ENCODE measurements at regions not wholly inside any gene's neighbourhood (a gene's known extent, or its start where the extent isn't known, plus 50 kb on each side); places are given as distances from the start of the nearest gene placed in this dataset.

DNA sequence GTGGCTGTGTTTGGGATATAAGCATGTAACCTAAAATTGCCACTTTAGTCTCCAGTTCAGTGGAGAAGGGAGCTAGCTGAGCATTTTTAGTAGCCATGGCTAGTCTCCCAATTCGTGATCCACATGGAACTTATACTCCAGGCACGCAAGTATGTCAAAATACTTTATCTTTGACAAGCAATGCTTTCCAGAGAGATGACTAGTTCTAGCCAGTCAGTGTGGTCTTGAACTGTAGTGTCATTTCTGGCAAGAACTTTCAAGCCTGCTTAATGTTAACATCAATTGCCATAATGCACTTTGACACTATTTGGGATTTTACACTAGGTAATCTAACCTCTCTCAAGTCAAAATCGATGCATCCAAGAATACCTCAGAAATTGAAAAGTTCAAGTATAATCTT is 660.0 kb downstream of the PTPRC start:
- DNase-seq, result no peak

GRCh38 chr1:199301472-199302217 is 662.8 kb downstream of the PTPRC start:
- DNase-seq, result no peak

DNA sequence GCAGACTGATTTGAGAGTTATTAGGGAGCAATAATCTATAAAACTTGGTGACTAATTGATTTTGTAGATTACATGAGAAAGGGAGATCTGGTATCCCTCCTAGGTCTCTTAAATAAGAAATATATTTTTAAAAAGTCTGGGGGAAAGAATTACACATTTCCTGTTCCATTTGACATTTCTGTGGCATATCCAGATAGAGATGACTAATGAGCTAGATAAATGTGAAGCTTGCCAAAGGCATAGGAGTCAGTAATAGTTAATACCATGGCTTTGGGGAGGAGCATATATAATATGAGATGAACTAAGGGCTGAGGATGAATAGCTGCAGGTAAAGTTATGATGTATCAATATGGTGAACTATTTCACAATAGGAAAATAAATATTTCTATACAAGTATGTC is 663.7 kb downstream of the PTPRC start:
- no peak for DNase-seq

GRCh38 chr1:199303035-199303434 is 664.2 kb downstream of the PTPRC start:
- DNase-seq, result no peak

DNA sequence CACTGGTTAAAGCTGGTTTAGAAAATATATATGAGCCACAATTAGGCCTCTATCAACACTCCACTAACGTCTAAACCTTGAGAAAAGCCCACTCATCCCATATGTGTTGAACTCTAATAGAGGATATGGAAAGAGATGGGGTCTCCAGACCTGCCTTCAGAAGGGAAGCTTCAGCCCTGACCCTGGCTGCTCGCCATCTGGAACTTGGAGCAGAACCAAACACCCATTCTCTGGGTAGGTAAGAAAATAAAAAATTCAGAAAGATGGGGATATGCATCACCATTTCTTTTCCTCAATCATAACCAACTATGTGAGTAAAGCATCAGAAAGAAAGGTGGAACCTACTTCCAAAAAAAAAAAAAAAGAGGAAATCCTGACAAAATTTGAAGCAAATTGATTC is 666.2 kb downstream of the PTPRC start:
- no peak for DNase-seq

DNA sequence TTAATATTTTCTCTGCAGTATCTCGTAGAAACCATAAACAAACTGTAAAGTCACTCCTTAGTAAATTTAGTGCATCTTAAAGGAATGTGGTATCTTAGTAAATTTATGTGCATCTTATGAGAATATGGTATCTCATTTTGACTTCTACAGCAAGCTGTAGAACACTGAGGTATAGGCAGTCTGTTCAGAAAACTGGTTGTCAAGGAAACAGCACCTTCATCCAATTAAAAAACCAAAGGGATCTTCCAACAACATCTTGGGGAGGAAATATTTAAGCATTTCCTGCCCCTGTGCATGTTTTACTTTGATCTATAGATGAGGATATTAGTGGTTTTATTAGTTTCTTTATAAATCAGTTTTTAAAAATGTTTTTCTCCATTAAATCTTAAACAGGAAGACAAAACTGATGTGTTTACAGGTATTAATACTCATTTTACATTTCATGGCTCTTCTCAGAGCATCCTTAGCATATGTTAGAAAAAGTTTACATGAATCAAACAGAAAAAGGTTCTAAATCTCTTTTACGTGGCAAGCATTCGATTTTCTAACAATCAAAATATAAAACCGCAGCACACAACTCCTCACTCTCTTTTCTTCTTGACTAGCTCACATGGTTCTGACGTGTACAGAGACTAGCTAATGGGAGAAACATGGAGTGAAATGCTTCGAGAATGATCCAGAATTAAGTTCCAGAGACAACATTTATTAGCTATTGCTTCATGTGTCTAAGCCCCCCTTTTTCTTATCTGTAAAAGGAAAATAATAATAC is 668.8 kb downstream of the PTPRC start:
- DNase-seq, result no peak

- DNase-seq, result no peak
These were observed 669.6 kb downstream of the PTPRC start for GRCh38 chr1:199308349-199308846.

DNA sequence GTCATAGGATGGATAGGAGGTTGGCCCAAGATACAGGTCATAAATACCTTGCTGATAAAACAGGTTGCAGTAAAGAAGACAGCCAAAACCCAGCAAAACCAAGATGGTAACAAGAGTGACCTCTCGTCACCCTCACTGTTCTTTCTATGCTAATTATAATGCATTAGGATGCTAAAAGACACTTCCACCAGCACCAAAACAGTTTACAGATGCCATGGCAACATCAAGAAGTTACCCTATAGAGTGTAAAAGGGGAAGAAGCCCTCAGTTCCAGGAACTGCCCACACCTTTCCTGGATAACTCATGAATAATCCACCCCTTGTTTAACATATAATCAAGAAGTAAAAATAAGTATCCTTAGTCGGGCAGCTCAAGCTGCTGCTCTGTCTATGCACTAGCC is 671.9 kb downstream of the PTPRC start:
- no peak for DNase-seq

DNA sequence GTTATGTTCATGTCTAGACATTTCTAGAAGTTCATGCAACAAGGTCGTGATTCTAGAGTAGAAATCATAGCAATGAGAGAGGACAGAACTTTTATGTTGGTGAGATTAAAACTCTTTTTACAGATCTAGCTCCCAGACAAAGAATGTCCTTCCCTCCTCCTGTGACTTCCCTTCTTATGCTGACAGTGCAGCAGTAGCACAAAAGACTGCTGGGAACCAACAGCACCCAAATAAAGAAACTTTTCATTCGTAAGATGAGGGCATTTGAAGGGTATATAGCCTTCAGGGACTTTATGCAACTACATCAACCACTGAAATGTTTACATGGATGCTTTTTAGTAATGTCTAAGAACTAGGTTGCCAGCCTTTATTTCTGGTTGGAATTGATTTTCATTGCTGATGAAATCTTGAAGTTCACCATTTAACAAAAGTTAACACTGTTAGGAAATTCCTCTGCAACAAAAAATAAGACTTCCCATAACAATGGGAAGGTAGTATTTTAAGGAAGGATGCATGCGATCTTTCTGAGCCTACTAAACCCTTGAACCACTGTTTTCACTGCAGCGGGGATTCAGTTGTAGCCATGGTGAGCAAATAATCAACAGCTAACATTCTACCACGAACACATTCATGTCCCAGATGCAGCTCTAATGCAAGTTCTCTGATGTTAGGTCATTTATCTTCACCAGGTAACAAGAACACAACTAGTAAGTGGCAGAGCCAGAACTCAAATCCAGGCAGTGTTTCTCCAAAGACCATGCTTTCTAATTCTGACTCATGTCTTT is 672.8 kb downstream of the PTPRC start:
- DNase-seq, result no peak

DNA sequence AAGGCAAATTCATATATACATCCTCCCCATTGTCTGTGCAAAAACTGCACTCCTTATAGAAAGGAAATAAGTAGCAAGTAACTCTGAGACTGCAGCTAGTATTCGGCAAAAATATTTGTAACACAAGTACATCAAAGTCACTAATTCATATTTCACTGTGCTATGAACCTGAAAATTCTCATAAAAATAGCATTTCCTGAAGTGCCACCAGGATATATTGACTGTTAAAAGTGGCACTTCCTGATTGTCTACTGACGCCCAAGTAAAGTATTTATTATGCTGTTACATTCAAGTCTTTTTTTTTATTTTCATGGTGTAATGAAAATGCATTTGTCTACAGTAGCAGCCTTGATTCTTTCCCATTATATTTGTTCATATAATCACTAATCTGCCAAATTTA is 673.8 kb downstream of the PTPRC start:
- DNase-seq, result no peak

DNA sequence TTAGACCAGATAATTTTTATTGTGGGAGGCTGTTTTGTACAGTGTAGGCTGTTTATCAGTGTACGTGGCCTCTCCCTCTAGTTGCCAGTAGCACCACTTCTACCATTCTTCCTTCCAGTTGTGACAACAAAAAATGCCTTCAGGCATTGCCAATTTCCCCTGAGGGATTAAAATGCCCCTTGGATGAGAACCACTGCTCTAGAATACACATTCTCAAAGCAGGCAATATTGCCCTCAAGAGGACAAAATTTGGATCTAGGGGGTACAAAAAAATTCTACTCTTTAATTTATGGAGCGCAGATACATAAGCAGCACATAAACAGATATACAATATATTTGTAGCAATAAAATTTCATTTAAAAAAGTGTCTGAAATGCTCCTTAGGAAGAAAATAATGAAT is 674.6 kb downstream of the PTPRC start:
- no peak for DNase-seq

DNA sequence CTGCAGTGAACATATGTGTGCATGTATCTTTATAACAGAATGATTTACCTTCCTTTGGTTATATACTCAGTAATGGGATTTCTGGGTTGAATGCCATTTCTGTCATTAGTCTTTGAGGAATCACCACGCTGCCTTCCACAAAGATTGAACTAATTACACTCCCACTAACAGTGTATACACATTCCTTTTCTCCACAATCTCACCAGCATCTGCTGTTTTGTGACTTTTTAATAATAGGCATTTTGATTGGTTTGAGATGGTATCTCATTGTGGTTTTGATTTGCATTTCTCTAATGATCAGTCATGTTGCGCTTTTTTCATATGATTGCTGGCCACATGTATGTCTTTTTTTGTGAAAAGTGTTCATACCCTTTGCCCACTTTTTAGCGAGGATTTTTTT is 680.5 kb downstream of the PTPRC start:
- DNase-seq, result no peak

GRCh38 chr1:199322278-199322677 is 683.4 kb downstream of the PTPRC start:
- no peak for DNase-seq

DNA sequence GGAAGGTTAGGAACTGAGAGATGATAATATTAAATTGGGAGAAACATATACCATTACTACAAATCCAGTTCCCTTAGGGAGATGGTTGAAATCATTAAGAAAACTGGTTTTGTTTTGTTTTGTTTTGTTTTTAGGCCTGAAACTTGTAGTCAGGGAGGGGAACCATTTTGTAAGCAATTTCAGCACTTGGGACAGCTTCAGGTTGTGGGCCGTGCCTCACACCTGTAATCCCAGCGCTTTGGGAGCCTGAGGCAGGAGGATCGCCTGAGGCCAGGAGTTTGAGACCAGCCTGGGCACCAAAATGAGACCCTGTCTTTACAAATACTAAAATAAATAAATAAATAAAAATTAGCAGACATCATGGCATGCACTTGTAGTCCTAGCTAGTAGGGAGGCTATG is 694.3 kb upstream of the NR5A2 start:
- DNase-seq, result no peak

DNA sequence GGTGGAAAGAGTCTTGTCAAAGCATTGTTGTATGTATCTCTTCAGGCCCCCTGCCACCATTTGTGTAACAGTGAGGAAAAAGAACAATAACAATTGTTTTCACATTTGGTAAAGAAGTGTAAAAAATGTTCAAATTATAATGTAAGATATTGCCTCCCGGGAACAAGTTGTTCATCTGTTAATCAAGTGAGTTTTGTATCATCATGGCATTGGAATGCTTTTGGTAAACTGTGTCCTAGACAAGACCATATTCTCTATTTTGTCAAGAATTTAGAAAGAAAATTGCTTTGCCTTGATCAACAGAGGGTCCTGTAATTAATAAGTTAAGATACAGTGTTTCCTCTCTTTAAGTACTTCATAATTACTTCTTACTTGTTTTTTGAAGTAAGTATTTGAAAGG is 692.0 kb upstream of the NR5A2 start:
- no peak for DNase-seq

DNA sequence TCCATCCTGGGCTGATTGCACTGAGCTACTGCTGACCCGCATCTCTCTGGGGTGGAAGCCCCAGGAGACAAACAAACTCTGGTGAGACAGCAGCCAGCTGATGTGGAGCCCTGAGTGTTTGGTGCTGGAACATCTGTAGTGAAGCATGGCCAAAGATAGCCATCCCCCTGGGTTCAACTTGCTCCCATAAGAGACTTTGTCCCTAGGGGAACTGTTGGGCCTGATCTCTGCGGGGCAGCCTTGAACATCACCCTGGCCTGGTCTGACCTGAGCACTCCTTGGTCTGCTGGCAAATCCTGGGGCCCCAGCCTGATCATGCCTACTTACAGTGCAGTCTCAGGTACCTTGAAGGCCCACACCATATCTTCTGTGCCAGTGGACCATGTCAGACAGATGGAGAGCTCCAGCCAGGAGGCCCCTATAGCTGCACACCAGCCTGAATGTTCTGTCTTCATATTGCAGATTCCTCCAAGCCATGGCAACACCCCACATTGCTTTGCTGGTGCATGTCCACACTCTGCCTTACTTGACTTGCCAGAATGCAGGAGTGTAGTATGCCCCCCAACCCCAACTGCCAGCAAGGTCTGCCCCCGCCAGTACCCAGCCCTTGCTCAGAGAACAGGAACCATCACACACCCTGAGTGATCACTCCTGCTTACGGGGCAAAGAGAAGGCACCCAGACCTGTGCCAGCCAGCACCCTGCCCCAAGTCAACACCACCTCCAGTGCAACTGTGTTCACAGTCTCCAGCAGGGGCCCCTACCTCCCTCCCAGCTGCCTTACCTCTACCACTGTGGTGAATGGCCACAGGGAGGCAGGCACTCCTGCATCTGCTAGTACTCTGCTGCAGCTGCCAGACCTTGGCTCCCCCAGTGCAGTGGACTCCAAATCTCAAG is 690.5 kb upstream of the NR5A2 start:
- no peak for DNase-seq

GRCh38 chr1:199338760-199339159 is 688.8 kb upstream of the NR5A2 start:
- DNase-seq, result no peak

DNA sequence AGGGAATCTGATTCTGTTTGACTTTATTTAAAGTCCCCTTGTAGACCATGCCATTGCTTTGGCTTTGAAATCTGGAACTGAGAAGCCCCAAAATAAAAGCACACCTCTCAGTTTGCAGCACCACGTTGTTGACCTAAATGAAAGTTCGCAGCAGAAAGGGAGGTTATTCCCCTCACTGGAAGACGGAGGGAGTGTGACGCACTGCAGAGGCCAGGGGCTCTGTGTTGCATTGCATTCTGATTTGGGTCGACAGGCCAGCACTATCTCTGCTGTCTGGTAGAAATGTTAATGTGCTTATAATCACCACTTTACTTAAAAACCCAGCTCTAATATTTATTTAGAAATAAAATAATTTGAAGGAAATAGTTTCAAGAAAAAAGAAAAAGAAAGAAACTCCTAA is 675.2 kb upstream of the NR5A2 start:
- DNase-seq, result no peak

DNA sequence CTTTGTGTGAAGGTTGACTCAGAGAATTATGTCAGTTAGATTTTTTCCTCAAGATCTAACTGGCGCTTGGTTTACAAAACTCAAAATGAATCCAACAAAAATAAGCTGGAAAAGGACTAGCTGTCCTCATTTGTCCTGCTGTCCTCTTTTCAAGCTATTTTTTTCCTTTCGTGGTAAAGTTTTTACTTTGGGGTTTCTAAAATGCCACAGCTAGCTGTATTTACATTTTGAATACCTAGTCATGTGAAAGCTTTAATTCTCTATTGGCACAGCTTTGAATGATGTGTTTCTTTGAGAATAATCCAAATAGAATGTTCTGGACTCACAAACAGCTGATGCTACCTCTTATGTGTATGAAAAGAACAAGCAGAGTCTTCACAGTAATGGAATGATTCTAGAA is 673.6 kb upstream of the NR5A2 start:
- no peak for DNase-seq

DNA sequence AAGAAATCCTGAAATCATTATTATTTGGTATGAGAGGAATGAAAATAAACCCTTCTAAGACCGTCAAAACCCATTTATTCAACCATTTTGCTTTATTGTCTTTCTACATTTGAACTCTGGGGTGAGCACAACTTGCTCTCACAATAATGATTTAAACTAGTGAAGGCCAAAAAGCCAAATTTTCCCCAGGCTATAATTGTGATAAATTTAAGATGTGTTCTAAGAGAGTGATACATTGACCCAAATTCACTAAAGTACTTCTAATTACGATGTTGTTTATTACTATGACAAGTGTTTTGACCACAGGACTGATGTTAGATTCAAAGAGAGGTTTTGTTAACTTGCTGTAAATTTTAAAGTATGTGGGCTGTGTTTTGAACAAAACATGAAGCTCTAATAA is 670.9 kb upstream of the NR5A2 start:
- DNase-seq, result no peak

DNA sequence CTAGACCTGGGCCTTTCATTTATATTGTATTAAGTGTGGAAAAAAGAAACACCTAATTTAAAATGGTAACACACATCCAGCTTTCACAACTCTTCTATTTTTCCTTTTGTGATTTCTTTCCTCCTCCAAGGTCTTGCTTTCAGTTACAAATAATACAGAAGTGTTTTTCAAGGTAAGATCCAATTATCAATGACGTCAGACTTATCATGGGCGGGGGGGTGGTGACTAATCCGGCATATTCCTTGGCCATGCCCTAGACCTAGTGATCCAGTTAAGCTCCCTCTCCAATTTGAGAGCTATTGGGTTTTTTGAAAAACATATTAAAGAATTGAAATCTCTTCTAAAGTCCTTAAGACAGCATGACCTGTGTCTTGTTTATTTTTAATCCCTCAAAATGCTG is 669.9 kb upstream of the NR5A2 start:
- DNase-seq, result no peak

- DNase-seq, result no peak
These were observed 664.5 kb upstream of the NR5A2 start for GRCh38 chr1:199362996-199363395.

DNA sequence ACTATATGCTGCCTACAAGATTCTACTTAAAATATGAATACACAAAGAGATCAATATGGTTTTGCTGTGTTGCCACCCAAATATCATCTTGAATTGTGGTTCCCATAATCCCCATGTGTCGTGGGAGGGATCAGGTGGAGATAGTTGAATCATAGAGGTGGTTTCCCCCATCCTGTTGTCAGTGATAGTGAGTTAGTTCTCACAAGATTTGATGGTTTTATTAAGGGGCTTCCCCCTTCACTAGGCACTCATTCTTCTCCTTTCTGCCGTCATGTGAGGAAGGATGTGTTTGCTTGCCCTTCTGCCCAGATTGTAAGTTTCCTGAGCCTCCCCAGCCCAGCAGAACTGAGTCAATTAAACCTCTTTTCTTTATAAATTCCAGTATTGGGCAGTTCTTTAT is 654.4 kb upstream of the NR5A2 start:
- no peak for DNase-seq
